GM21526 (cell line): ENCODE measurements at regions not wholly inside any gene's neighbourhood (a gene's known extent, or its start where the extent isn't known, plus 50 kb on each side); places are given as distances from the start of the nearest gene placed in this dataset.

ENCODE experiments used
- ATAC-seq: cut with Tn5 transposase; IDR thresholded peaks from one replicate; pipeline ENCODE4 v1.9.1; 2021; ENCODE audit warnings: moderate library complexity; ENCODE audit not compliant: unreplicated experiment, low FRiP score

- no peak for ATAC-seq
These were observed 127.6 kb downstream of the TDRD15 start for GRCh38 chr2:21251216-21251980.

GRCh38 chr2:21253311-21254027 is 129.7 kb downstream of the TDRD15 start:
- no peak for ATAC-seq

- ATAC-seq = no peak
These were observed 130.6 kb downstream of the TDRD15 start for GRCh38 chr2:21254170-21254965.

- no peak for ATAC-seq
These were observed 132.2 kb downstream of the TDRD15 start for GRCh38 chr2:21256006-21256405.

GRCh38 chr2:21257621-21258020 is 133.9 kb downstream of the TDRD15 start:
- ATAC-seq = no peak

GRCh38 chr2:21258082-21258481 is 134.3 kb downstream of the TDRD15 start:
- ATAC-seq = no peak

GRCh38 chr2:21260311-21260710 is 136.5 kb downstream of the TDRD15 start:
- ATAC-seq = no peak

- no peak for ATAC-seq
These were observed 137.8 kb downstream of the TDRD15 start for GRCh38 chr2:21261591-21261990.

GRCh38 chr2:21262426-21262940 is 138.7 kb downstream of the TDRD15 start:
- no peak for ATAC-seq

- no peak for ATAC-seq
These were observed 139.9 kb downstream of the TDRD15 start for GRCh38 chr2:21263622-21264021.

- ATAC-seq = no peak
These were observed 142.0 kb downstream of the TDRD15 start for GRCh38 chr2:21265752-21266151.

GRCh38 chr2:21267232-21267835 is 143.6 kb downstream of the TDRD15 start:
- ATAC-seq = no peak

- no peak for ATAC-seq
These were observed 144.6 kb downstream of the TDRD15 start for GRCh38 chr2:21268197-21268877.

GRCh38 chr2:21268878-21269224 is 145.1 kb downstream of the TDRD15 start:
- no peak for ATAC-seq

- no peak for ATAC-seq
These were observed 145.6 kb downstream of the TDRD15 start for GRCh38 chr2:21269382-21269781.

GRCh38 chr2:21270083-21270491 is 146.3 kb downstream of the TDRD15 start:
- no peak for ATAC-seq

GRCh38 chr2:21270708-21271122 is 146.9 kb downstream of the TDRD15 start:
- ATAC-seq = no peak

GRCh38 chr2:21276163-21276562 is 152.4 kb downstream of the TDRD15 start:
- ATAC-seq = no peak

- no peak for ATAC-seq
These were observed 153.6 kb downstream of the TDRD15 start for GRCh38 chr2:21277068-21278056.
